GM19025 (cell line): ENCODE measurements at regions not wholly inside any gene's neighbourhood (a gene's known extent, or its start where the extent isn't known, plus 50 kb on each side); places are given as distances from the start of the nearest gene placed in this dataset.

Source experiments
- ATAC-seq: cut with Tn5 transposase; IDR thresholded peaks from one replicate; pipeline ENCODE4 v1.9.1; 2021; ENCODE audit warnings: mild to moderate bottlenecking, low read depth, moderate library complexity; ENCODE audit not compliant: unreplicated experiment

- no peak for ATAC-seq
Observed at GRCh38 chr1:240004086-240004749, 87.5 kb upstream of the FMN2 start.

GRCh38 chr1:240005997-240006650, 85.6 kb upstream of the FMN2 start:
- ATAC-seq = no peak

GRCh38 chr1:240008298-240008697, 83.4 kb upstream of the FMN2 start:
- no peak for ATAC-seq

- no peak for ATAC-seq
Observed at GRCh38 chr1:240014051-240014450, 77.6 kb upstream of the FMN2 start.

GRCh38 chr1:240018617-240019016, 73.1 kb upstream of the FMN2 start:
- no peak for ATAC-seq

- ATAC-seq = no peak
Observed at GRCh38 chr1:240019524-240019923, 72.2 kb upstream of the FMN2 start.

GRCh38 chr1:240020871-240021270, 70.8 kb upstream of the FMN2 start:
- no peak for ATAC-seq

GRCh38 chr1:240021709-240022108, 70.0 kb upstream of the FMN2 start:
- no peak for ATAC-seq

GRCh38 chr1:240027059-240027462, 64.6 kb upstream of the FMN2 start:
- ATAC-seq = peak; percentile 76

GRCh38 chr1:240029418-240029817, 62.3 kb upstream of the FMN2 start:
- no peak for ATAC-seq

GRCh38 chr1:240030236-240030635, 61.4 kb upstream of the FMN2 start:
- no peak for ATAC-seq

GRCh38 chr1:240031009-240031408, 60.7 kb upstream of the FMN2 start:
- ATAC-seq = no peak

- no peak for ATAC-seq
Observed at GRCh38 chr1:240031414-240031813, 60.3 kb upstream of the FMN2 start.

GRCh38 chr1:240033406-240033805, 58.3 kb upstream of the FMN2 start:
- ATAC-seq = no peak

- ATAC-seq = no peak
Observed at GRCh38 chr1:240036526-240036925, 55.2 kb upstream of the FMN2 start.
